GM19452 (cell line): ENCODE measurements at regions not wholly inside any gene's neighbourhood (a gene's known extent, or its start where the extent isn't known, plus 50 kb on each side); places are given as distances from the start of the nearest gene placed in this dataset.
"Not testable (repeated sequence)": the region's sequence is repeated elsewhere in the genome, so short reads cannot be mapped to it uniquely, and the experiment has no call there.

Experiments used
- ATAC-seq: cut with Tn5 transposase; IDR thresholded peaks from one replicate; pipeline ENCODE4 v1.9.1; 2021; ENCODE audit not compliant: unreplicated experiment

DNA sequence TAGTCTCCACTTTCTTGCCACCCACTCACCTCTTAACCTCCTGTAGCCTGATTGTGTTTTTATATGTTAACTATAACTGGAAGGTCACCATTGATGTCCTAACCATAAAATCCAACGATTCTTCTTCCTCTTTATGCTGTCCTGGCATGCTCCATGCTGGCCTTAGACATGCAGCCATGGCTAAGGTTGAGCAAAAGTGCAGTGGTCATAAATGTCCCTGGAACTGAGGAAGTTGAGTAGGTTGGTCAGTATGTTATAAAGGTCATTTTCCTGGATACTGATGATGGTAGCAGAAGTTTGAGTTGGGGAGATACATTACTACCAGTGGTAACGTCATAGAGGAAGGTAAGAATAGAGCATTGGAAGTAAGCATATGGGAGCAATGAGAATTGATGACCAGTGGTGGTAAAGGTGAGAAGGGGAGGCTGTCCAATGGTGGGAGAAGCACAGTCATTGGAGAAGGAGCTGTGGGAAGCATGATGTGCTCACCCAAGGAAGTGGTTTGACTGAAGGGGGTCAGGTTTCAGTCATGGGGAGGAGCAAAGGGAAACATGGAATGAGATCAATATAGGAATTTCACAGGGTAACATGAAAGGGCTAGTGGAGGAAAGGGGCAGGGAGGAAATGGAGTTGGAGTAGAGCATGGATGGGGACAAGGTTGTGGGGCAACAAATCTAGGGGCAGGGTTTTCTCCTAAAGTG is 240.8 kb downstream of the DACT1 start:
- ATAC-seq: no peak

DNA sequence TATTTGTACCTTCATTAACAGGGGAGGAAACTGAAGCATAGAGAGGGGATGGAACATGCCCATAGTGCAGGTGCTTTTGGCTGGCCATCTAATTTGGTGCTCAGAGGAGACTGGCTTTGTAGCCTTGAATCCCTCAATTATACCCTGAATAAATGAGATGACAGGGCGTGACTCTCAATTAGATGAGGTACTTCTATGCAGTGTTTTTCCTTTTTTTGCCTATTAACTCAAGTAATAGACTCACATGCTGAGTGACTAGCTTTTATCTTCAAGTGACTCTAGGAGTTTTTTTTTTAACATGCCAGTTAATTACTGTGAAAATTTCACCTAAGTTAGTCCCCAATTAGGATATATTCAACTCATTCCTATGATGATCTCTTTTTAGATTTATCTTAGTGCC is 243.7 kb downstream of the DACT1 start:
- ATAC-seq: no peak

DNA sequence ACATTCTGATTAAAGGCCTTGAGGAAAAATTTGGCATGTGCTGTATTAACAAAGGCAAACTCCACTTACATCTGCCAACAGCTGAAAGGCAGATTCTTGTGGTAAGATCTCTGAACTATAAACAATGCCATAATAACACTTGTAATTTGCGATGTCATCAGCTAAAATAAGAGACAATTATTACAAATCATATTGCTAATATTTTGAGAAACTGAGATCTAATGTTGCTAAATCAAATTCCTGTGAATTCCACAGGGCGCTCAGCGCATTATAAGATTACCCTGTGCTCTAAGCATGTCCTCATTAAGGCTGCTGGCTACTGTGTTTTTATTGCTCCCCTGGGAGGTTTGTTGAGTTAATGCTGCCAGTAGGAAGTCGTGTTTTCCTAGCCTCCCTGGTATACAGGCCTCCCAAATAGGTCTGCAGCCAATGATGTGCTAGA is 244.8 kb downstream of the DACT1 start:
- no peak for ATAC-seq

DNA sequence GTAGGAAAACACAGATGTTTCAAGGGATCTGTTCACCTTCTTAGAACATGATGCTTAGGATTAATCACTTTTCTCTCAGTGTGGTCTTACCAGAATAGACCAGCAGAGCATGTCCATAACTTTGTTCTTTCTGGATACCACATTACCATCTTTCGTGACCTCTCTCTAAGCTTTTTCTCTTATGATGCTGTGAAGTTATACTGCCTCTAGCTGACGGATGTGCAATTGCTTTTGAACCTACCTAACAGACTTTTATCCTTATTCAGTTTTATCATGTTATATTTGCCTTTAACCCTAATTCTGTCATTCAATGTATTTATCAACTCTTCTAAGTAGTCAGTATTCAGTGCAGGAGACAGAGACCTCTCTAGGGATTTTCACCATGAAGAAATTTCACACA is 246.7 kb downstream of the DACT1 start:
- ATAC-seq: no peak

DNA sequence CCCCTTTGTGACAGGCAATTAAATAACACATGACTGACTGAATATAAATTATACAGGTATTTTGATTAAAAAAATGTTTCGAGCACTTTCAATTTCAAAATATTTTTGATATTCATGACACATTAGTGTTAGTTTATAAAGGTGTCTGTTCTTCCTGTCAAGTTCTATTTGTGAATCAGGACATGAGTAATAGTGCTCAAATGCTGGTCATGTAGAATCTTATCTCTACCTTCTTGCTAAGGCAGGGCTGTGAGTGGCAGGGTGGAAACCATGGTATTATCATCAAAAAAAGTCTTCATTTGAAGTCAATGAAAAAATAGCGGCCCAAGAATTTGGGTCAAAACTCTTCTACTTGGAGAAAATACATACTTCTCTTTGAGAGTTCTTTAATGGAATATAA is 250.2 kb downstream of the DACT1 start:
- no peak for ATAC-seq

DNA sequence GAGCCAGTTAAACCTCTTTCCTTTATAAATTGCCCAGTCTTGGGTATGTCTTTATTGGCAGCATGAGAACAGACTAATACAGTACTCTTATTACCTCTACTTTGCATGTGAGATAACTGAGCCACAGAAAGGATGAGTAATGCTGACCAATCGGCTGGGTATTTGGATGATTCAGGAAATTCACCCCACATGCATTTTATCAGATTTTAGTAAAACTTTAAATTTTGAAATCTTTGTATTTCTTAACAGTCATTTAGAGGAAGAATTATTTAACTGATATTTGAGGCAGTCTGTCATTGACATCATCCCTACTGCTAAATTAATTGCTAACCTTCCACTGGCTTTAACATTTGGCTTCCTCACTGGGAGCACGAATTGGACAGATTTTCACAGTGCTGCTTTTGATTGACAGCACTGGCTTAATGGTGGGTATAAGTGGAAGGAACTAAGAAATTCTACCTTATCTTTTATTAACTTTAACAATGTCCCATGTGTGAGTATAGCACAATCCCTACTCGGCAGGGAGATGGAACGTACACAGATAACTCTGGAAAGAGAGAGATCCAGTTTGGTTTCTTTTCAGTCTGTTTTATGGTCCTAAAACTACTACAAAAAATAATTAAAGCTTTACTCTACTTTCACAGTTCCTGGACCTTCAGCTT is 261.0 kb downstream of the DACT1 start:
- ATAC-seq: no peak

DNA sequence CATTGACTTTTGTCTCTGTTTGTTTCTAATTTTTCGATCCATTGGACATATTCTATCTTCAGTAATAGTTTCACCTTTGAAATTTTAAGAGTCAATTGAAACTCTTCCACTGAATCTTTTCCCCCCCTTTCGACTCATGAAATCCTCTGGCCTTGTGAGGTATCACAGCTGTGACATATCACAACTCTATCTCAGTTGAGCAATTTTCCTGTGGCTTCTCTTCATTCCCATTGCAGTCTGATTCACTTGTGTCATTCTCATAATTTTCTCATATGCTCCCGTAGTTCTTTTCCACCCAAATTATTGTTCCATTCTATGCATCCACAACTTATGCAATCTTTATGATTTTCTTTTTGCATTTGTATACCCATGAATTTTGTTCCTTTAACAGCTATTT is 261.6 kb downstream of the DACT1 start:
- ATAC-seq: no peak

DNA sequence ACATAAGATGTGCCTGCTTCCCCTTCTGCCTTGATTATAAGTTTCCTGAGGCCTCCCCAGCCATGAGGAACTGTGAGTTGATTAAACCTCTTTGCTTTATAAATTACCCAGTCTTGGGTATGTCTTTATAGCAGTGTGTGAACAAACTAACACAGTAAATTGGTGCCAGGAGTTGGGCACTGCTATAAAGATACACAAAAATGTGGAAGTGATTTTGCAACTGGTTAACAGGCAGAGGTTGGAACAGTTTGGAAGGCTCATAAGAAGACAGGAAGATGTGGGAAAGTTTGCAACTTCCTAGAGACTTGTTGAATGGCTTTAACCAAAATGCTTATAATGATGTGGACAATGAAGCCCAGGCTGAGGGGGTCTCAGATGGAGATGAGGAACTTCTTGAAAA is 264.1 kb downstream of the DACT1 start:
- no peak for ATAC-seq

DNA sequence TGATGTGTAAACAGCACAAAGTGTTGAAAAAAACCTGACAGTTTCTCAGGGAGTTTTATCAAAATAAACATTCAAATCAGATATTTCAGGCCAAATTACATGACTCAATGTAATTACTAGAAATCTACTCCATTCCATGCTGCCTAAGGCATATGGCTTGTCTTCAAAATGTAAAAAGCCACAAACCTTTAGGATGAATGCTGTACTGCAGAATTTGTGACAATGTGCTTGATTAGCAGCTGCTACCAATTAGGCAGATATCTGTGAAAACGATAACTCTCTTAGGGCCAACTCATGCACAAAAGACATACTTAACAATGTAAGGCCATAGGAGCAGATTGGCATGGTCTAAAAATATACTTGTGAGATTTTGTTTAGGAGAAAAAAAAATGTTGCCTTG is 267.0 kb downstream of the DACT1 start:
- ATAC-seq: no peak

DNA sequence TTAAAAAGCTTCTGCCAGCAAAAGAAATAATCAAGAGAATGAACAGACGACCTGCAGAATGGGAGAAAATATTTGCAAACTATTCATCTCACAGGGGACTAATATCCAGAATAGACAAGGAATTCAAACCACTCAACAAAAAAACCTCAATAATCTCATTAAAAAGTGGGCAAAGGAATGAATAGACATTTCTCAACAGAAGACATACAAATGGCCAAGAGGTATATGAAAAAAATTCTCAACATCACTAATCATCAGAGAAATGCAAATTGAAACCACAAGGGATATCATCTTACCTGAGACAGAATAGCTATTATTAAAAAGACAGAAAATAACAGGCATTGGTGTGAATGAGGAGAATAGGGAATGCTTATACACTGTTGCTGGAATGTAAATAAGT is 270.0 kb downstream of the DACT1 start:
- no peak for ATAC-seq

DNA sequence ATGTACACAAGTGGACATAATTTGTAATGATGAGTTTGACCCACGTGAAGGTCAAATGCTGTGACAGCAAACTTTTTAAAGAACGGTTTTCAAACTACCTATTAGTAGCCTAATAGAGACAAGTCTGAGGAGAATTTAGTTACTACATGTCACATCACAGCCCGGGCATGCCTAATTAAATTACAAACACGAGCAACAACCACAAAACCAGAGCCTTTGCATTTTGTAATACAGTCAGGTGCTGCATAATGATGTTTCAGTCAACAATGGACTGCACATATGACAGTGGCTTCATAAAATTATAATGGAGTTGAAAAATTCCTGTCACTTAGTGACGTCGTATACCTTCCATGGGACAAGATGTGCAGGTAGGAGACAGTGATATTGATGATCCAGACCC is 274.5 kb downstream of the DACT1 start:
- ATAC-seq: no peak

DNA sequence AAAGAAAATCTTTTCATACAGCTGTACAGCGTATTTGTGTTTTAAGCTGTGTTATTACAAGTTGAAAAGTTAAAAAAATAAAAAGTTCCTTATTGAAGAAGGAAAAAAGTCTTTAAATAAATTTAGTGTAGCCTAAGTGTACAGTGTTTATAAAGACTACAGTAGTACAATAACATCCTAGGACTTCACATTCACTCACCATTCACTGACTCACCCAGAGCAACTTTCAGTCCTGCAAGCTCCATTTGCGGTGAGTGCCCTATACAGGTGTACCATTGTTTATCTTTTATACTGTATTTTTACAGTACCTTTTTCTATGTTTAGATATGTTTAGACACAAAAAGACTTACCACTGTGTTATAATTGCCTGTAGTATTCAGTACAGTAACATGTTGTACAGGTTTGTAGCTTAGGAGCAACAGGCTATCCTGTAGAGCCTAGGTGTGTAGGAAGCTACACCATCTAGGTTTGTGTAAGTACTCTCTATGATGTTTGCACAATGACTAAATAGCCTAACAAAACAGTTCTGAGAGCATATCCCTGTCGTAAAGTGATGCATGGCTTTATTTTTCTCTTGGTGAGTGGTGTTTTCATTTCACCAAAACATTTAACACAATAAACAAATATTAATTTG is 275.2 kb downstream of the DACT1 start:
- no peak for ATAC-seq

DNA sequence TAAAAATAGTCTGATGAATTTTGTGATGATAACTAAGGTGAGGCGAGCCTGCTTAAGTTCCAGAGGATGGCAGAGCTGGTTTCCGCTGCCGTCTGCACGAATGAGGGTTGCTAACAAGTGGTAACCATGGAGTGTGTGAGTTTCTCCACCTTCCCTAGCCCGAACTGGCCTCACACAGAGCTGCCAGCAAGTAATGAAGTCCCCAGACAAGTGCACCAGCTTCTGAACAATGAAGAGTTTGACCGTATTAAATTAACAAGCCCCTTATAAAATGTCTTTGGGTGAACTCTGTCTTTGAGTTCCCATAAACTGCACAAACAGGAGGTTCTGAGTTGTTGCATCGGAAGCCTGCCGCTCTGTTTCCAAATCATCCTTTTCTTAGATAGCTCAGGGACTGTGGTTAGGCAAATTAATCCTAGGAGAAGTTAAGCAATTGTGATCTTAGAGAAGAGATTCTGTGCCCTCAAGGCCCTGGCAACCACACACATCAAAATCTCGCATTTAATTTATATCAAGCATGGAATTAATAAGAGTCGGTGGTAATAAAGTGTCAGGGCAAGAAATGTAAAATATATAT is 274.1 kb upstream of the DAAM1 start:
- no peak for ATAC-seq

DNA sequence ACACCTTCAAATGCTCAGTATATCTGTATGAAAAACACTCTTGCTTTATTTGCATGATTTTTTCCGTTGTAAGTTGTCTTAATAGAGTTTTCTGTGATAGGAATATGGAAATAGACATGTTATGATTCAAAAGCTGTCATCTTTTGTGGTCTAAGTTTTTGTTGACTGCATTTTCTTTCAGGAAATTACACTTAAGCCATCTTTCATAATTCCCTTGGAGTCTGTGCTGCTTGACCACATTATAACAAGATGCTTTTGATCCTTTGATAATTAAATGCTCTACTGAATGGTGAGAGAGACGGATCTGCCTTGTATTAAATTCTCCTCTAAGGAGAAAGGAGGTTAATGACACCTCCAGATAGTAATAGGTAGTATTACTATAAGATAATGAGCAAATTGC is 272.8 kb upstream of the DAAM1 start:
- no peak for ATAC-seq

DNA sequence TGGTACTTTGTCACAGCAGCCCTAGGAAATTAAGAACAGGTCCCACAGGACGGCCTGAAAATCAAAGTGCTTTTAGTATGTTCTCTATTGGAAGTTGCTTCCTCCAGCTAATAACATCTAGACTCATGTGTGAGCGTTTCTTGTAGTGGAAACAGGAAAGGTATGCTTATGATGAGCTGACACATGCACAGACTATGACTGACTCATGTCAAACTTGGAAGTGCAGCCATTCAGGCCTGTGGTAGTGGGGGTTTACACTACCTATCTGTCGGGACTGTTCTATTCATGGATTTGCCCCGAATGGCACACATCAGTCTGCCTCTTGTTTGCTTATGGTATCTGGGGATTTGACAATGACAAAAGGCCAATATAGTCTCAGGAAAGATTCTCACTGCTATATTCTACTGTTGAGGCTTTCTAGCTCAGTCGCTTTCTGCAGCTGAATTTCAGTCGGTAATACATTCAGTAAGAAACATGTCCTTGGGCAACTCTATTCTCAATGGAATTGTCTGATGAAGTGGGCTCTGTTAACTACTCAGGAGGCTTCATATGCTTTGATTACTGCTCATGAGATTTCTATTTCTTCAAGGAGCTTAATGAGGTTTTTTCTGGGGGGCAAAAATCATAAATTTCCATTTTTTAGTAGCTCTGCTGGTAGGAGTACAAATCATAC is 270.3 kb upstream of the DAAM1 start:
- no peak for ATAC-seq

DNA sequence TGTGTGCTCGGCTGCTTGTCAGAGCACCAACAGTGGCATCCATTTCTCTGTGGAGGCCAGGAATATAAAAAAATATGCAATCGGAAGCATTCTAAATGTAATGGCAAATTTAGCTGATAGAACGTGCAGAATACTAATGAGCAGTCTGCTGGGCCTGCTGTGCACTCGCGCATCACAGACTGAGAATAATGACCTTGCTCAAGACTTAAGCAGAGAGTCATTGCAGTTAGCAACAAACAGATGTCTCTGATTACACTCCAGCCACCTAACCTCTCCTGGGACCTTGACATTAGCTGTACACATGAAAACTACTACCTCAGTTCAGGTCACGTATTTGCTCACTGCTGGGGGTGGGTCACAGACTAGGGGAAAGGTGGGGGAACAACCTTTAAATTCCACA is 269.2 kb upstream of the DAAM1 start:
- ATAC-seq: no peak

DNA sequence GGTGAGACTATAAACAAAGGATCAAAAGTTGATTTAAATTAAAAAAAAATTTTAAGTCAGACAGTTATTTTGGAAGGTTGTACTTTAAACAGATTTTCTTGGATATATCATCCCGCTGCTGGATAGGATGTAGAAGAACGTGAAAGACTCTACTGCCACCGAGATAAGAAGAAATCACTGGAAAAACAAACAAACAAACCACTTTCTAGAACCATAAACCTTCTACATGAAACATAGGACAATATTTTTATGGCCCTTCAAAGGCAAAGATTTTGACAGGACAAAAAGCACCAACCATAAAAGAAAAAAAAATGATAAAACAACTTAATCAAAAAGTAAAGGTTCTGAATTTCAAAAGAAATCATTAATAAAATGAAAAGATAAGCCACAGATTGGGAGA is 268.2 kb upstream of the DAAM1 start:
- ATAC-seq: no peak

DNA sequence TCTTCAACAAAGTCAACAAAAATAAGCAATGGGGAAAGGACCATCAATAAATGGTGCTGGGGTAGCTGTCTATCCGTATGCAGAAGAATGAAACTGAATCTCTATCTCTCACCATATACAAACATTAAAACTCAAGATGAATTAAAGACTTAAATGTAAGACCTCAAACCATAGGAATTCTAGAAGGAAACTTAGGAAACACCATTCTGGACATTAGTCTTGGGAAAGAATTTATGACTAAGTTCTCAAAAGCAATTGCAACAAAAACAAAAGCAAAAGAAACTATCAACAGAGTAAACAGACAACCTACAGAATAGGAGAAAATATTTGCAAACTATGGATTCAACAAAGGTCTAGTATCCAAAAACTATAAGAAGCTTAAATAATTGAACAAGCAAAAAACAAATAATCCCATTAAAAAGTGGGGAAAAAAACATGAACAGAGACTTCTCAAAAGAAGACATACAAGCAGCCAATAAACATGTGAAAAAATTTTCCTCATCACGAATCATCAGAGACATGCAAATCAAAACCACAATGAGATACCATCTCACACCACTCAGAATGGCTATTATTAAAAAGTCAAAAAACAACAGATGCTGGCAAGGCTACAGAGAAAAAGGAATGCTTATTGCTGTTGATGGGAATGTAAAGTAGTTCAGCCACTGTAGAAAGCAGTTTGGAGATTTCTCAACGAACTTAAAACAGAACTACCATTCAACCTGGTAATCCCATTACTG is 266.1 kb upstream of the DAAM1 start:
- not testable (repeated sequence) for ATAC-seq

DNA sequence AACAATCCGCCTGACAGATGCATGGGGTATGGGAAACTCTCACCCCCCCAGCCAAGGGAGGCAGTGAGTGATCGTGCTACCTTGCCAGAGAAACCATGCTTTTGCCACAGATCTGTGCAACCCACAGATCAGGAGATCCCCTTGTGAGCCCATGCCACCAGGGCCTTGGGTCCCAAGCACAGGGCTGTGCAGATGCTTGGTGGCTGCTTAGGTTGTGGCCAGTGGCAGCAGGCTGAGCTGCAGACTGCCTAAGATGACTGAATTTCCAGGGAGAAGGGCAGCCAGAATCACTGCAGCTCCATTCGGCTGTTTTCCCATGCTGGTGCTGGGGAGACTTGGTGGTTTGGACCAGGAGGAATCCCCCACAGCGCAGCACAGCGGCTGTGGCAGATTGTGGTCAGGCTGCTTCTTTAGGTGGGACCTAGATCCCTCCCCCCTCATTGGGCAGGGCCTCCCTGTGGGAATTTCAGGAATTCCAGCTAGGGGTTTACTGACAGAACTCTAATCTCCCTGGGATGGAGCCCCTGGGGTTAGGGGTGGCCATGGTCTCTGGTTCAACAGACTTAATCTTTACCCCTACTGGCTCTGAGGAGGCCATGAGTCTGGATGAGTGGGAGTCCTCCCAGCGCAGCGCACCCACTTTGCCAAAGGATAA is 264.6 kb upstream of the DAAM1 start:
- no peak for ATAC-seq

DNA sequence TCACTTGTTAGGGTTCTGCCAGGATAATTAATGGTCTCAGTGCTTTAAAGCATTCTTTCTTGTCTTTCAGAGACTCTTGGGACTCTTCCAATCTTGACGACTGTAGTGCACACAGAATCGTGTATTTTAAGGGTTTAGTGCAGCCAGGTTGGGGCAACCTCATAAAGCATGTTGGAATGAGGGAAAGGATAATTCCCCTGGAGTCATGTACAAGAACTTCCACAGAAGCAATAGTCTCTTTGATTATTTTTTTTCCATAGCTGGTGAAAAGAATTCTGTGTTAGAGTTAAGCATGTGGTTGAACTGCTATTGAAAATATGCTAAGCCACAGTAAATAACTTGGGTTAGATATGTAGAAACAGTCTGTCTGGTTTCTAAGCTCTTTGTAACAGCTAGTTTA is 246.8 kb upstream of the DAAM1 start:
- no peak for ATAC-seq
